ENCODE measurements at regions not wholly inside any gene's neighbourhood (a gene's known extent, or its start where the extent isn't known, plus 50 kb on each side); places are given as distances from the start of the nearest gene placed in this dataset.

- Histone ChIP-seq H3K27me3 (ENCODE audit: insufficient read depth, low read depth, low read length) (no peaks in the 10 kb centered on the region), H3K9ac (ENCODE audit: low read length) (no peak overlapping the region), H3F3A (ENCODE audit: insufficient read depth, low read length, poor library complexity, severe bottlenecking) (no peaks in the 10 kb centered on the region), H3K27ac (ENCODE audit: low read length) (no peak overlapping the region), H3K4me3 (ENCODE audit: low read length) (no peak overlapping the region), H3K36me3 (ENCODE audit: insufficient read depth, low read length) (no peaks in the 10 kb centered on the region), H3K79me2 (replicated peaks; ENCODE audit: insufficient read depth, low read length) (no peaks in the 10 kb centered on the region), H3K4me2 (ENCODE audit: low read length) (no peak overlapping the region), H2AFZ (ENCODE audit: low read depth, low read length) (no peak overlapping the region), H3K9me2 (ENCODE audit: insufficient read depth, low read length) (no peaks in the 10 kb centered on the region), H4K20me1 (ENCODE audit: insufficient read depth) (no peaks in the 10 kb centered on the region), H3K9me3 (ENCODE audit: low read length) (no peaks in the 10 kb centered on the region)
- TF ChIP-seq MXI1 (conservative IDR thresholded peaks at IDR 0.05; ENCODE audit: poor library complexity, severe bottlenecking) (no peak), EP300 (conservative IDR thresholded peaks at IDR 0.05; ENCODE audit: poor library complexity, severe bottlenecking) (no peak), REST (IDR thresholded peaks at IDR 0.05; ENCODE audit: borderline replicate concordance) (no peak), EZH2 (IDR thresholded peaks at IDR 0.05; ENCODE audit: borderline replicate concordance, insufficient read depth, low read length, poor library complexity, severe bottlenecking) (no peak), TAF1 (IDR thresholded peaks at IDR 0.05; ENCODE audit: low read depth) (no peak), POLR2AphosphoS5 (IDR thresholded peaks at IDR 0.05) (no peak), SMC3 (conservative IDR thresholded peaks at IDR 0.05; ENCODE audit: poor library complexity) (no peak), CTCF (IDR thresholded peaks at IDR 0.05; ENCODE audit: poor library complexity, severe bottlenecking) (no peak), RAD21 (conservative IDR thresholded peaks at IDR 0.05) (no peak)
Observed at GRCh38 chr5:136619556-136619955, 254.2 kb upstream of the TRPC7 start.

- Histone ChIP-seq H3K4me2 (ENCODE audit: low read length) (no peak overlapping the region), H3K9me2 (ENCODE audit: insufficient read depth, low read length) (no peaks in the 10 kb centered on the region), H3K9ac (ENCODE audit: low read length) (no peak overlapping the region), H3K4me3 (ENCODE audit: low read length) (no peak overlapping the region), H3F3A (ENCODE audit: insufficient read depth, low read length, poor library complexity, severe bottlenecking) (no peaks in the 10 kb centered on the region), H3K36me3 (ENCODE audit: insufficient read depth, low read length) (no peaks in the 10 kb centered on the region), H3K27me3 (ENCODE audit: insufficient read depth, low read depth, low read length) (no peaks in the 10 kb centered on the region), H3K9me3 (ENCODE audit: low read length) (no peaks in the 10 kb centered on the region), H4K20me1 (ENCODE audit: insufficient read depth) (no peaks in the 10 kb centered on the region), H3K79me2 (replicated peaks; ENCODE audit: insufficient read depth, low read length) (no peaks in the 10 kb centered on the region), H2AFZ (ENCODE audit: low read depth, low read length) (no peak overlapping the region), H3K27ac (ENCODE audit: low read length) (no peak overlapping the region)
- TF ChIP-seq EP300 (conservative IDR thresholded peaks at IDR 0.05; ENCODE audit: poor library complexity, severe bottlenecking) (no peak), EZH2 (IDR thresholded peaks at IDR 0.05; ENCODE audit: borderline replicate concordance, insufficient read depth, low read length, poor library complexity, severe bottlenecking) (no peak), RAD21 (conservative IDR thresholded peaks at IDR 0.05) (no peak), MXI1 (conservative IDR thresholded peaks at IDR 0.05; ENCODE audit: poor library complexity, severe bottlenecking) (no peak), CTCF (IDR thresholded peaks at IDR 0.05; ENCODE audit: poor library complexity, severe bottlenecking) (no peak), SMC3 (conservative IDR thresholded peaks at IDR 0.05; ENCODE audit: poor library complexity) (no peak), REST (IDR thresholded peaks at IDR 0.05; ENCODE audit: borderline replicate concordance) (no peak), TAF1 (IDR thresholded peaks at IDR 0.05; ENCODE audit: low read depth) (no peak), POLR2AphosphoS5 (IDR thresholded peaks at IDR 0.05) (no peak)
Observed at GRCh38 chr5:136615251-136616119, 250.1 kb upstream of the TRPC7 start.

Measured in neural cell (in vitro differentiated cells).